ENCODE measurements at regions not wholly inside any gene's neighbourhood (a gene's known extent, or its start where the extent isn't known, plus 50 kb on each side); places are given as distances from the start of the nearest gene placed in this dataset.

GRCh38 chr7:85289279-85289678, 102.4 kb upstream of the SEMA3D start:
- TF ChIP-seq, protein P1, sequence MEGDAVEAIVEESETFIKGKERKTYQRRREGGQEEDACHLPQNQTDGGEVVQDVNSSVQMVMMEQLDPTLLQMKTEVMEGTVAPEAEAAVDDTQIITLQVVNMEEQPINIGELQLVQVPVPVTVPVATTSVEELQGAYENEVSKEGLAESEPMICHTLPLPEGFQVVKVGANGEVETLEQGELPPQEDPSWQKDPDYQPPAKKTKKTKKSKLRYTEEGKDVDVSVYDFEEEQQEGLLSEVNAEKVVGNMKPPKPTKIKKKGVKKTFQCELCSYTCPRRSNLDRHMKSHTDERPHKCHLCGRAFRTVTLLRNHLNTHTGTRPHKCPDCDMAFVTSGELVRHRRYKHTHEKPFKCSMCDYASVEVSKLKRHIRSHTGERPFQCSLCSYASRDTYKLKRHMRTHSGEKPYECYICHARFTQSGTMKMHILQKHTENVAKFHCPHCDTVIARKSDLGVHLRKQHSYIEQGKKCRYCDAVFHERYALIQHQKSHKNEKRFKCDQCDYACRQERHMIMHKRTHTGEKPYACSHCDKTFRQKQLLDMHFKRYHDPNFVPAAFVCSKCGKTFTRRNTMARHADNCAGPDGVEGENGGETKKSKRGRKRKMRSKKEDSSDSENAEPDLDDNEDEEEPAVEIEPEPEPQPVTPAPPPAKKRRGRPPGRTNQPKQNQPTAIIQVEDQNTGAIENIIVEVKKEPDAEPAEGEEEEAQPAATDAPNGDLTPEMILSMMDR (IDR thresholded peaks at IDR 0.05; ENCODE audit: insufficient read depth, low read length) = no peak
- TF ChIP-seq GABPA (IDR thresholded peaks at IDR 0.05; ENCODE audit: low read depth) = no peak
- no peak for TF ChIP-seq SPI1 (IDR thresholded peaks at IDR 0.05; ENCODE audit: borderline replicate concordance, low read depth)
- no peak for TF ChIP-seq POLR2AphosphoS5 (IDR thresholded peaks at IDR 0.05; ENCODE audit: low read depth)
- TF ChIP-seq, protein P2, sequence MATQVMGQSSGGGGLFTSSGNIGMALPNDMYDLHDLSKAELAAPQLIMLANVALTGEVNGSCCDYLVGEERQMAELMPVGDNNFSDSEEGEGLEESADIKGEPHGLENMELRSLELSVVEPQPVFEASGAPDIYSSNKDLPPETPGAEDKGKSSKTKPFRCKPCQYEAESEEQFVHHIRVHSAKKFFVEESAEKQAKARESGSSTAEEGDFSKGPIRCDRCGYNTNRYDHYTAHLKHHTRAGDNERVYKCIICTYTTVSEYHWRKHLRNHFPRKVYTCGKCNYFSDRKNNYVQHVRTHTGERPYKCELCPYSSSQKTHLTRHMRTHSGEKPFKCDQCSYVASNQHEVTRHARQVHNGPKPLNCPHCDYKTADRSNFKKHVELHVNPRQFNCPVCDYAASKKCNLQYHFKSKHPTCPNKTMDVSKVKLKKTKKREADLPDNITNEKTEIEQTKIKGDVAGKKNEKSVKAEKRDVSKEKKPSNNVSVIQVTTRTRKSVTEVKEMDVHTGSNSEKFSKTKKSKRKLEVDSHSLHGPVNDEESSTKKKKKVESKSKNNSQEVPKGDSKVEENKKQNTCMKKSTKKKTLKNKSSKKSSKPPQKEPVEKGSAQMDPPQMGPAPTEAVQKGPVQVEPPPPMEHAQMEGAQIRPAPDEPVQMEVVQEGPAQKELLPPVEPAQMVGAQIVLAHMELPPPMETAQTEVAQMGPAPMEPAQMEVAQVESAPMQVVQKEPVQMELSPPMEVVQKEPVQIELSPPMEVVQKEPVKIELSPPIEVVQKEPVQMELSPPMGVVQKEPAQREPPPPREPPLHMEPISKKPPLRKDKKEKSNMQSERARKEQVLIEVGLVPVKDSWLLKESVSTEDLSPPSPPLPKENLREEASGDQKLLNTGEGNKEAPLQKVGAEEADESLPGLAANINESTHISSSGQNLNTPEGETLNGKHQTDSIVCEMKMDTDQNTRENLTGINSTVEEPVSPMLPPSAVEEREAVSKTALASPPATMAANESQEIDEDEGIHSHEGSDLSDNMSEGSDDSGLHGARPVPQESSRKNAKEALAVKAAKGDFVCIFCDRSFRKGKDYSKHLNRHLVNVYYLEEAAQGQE (IDR thresholded peaks at IDR 0.05; ENCODE audit: insufficient replicate concordance, low read depth) = no peak
- DNase-seq (ENCODE audit: low read depth in 1 of 2, low spot score in 1 of 2) = no peak
- Histone ChIP-seq H3K4me3 (replicated peaks; ENCODE audit: insufficient read depth, low read length) (no peak overlapping the region), H3K27me3 (ENCODE audit: insufficient read depth, poor library complexity, severe bottlenecking) (no peaks in the 10 kb centered on the region), H3K27ac (replicated peaks) (no peak overlapping the region)

DNA sequence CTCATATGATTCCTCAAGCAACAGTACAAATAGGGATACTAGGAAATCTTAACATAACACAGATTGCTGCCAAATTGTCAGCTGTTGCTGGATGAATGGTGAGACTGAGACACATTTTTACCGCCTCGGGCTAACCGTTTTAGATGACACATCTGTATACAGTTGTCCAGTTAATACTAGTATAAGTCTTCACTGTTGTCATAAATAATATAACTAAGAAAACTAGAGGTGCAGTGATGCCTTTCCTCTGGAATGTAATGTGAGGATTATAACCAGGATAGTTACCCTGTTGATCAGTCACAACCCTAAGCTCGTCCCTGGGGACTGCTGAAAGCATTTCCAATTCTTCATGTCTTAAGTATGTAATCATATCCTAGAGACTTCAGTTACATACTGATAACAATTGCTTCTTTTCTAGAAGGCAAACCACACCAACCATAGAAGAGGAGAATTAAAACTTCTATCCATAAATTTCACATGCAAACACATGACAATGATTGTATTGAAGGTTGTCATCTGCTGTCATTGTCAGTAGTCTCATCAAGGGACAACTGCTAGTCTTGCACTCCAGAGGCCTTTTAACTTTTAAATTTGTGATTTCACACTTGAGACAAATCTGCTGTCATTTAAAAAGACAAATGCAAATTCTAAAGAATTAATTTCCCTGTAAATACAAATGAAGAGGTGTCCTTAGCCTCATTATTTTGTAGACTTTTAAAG, 100.4 kb upstream of the SEMA3D start:
- H3K4me3 ChIP-seq (replicated peaks; ENCODE audit: insufficient read depth, low read length) = no peak overlapping the region
- TF ChIP-seq, protein P2 (IDR thresholded peaks at IDR 0.05; ENCODE audit: insufficient replicate concordance, low read depth) = no peak
- TF ChIP-seq, protein P1 (IDR thresholded peaks at IDR 0.05; ENCODE audit: insufficient read depth, low read length) = no peak
- TF ChIP-seq SPI1 (IDR thresholded peaks at IDR 0.05; ENCODE audit: borderline replicate concordance, low read depth) (no peak), GABPA (IDR thresholded peaks at IDR 0.05; ENCODE audit: low read depth) (no peak), POLR2AphosphoS5 (IDR thresholded peaks at IDR 0.05; ENCODE audit: low read depth) (no peak)
- H3K27ac ChIP-seq (replicated peaks) = no peak overlapping the region
- DNase-seq (ENCODE audit: low read depth in 1 of 2, low spot score in 1 of 2) = no peak
- no peaks in the 10 kb centered on the region for H3K27me3 ChIP-seq (ENCODE audit: insufficient read depth, poor library complexity, severe bottlenecking)

DNA sequence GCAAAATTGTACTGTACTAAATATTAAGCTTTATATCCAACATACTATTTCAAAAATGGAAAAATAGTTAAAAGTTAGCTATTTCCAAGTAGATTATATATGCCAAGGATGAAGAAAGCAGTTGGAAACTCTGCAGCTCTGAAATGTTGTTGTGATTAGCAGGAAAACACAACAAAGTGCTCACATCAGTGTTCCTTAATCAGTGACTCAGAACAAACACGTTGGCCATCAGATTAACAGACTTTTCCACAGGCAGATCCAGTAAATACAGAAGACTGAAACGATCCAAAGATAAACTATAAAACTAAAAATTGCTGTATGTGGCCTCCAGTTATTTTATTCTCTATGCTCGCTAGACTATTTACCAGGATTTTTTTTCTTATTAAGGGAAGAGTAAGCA, 99.6 kb upstream of the SEMA3D start:
- Histone ChIP-seq H3K27ac (replicated peaks) (no peak overlapping the region), H3K27me3 (ENCODE audit: insufficient read depth, poor library complexity, severe bottlenecking) (no peaks in the 10 kb centered on the region), H3K4me3 (replicated peaks; ENCODE audit: insufficient read depth, low read length) (no peak overlapping the region)
- DNase-seq (ENCODE audit: low read depth in 1 of 2, low spot score in 1 of 2) = no peak
- TF ChIP-seq, protein P1 (IDR thresholded peaks at IDR 0.05; ENCODE audit: insufficient read depth, low read length) = no peak
- TF ChIP-seq GABPA (IDR thresholded peaks at IDR 0.05; ENCODE audit: low read depth) (no peak), POLR2AphosphoS5 (IDR thresholded peaks at IDR 0.05; ENCODE audit: low read depth) (no peak), SPI1 (IDR thresholded peaks at IDR 0.05; ENCODE audit: borderline replicate concordance, low read depth) (no peak)
- TF ChIP-seq, protein P2 (IDR thresholded peaks at IDR 0.05; ENCODE audit: insufficient replicate concordance, low read depth) = no peak

Measured in HL-60 (cell line).